ENCODE measurements at regions not wholly inside any gene's neighbourhood (a gene's known extent, or its start where the extent isn't known, plus 50 kb on each side); places are given as distances from the start of the nearest gene placed in this dataset.

- no peak for TF ChIP-seq CTCF (IDR thresholded peaks at IDR 0.05)
- no peak for TF ChIP-seq EZH2 (IDR thresholded peaks at IDR 0.05; ENCODE audit: borderline replicate concordance, insufficient read depth, low read depth, low read length, poor library complexity, severe bottlenecking)
These were observed 74.1 kb upstream of the RAP2B start for GRCh38 chr3:153087595-153088566.
